ENCODE measurements at regions not wholly inside any gene's neighbourhood (a gene's known extent, or its start where the extent isn't known, plus 50 kb on each side); places are given as distances from the start of the nearest gene placed in this dataset.

DNA sequence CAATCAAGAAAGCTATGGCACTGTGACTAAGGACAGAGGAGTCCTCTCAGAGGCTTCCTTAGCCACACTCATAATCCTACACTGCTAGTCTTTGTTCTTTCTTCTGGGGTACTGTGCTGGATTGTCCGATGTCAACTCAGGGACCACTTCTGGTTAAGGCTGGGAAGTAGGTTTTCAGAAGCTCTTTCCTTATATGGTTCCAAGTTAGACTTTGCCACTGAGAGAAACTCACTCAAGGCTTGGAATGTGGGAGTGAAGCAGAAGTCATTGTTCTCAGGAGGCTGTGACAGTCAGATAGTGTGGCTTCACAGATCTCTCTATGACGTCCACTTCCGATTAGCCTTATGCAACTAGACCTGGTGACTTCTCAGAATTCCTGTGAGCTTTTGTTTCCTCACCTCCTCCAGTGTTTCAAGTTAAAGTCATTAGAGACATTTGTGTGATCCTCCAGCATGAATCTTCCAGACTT, 317.3 kb upstream of the F9 start:
- TF ChIP-seq, protein P1, sequence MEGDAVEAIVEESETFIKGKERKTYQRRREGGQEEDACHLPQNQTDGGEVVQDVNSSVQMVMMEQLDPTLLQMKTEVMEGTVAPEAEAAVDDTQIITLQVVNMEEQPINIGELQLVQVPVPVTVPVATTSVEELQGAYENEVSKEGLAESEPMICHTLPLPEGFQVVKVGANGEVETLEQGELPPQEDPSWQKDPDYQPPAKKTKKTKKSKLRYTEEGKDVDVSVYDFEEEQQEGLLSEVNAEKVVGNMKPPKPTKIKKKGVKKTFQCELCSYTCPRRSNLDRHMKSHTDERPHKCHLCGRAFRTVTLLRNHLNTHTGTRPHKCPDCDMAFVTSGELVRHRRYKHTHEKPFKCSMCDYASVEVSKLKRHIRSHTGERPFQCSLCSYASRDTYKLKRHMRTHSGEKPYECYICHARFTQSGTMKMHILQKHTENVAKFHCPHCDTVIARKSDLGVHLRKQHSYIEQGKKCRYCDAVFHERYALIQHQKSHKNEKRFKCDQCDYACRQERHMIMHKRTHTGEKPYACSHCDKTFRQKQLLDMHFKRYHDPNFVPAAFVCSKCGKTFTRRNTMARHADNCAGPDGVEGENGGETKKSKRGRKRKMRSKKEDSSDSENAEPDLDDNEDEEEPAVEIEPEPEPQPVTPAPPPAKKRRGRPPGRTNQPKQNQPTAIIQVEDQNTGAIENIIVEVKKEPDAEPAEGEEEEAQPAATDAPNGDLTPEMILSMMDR (IDR thresholded peaks at IDR 0.05), result no peak
- TF ChIP-seq POLR2A (IDR thresholded peaks at IDR 0.05), result no peak

Data from Peyer's patch (tissue), 4 donors.